ENCODE measurements at regions not wholly inside any gene's neighbourhood (a gene's known extent, or its start where the extent isn't known, plus 50 kb on each side); places are given as distances from the start of the nearest gene placed in this dataset.

GRCh38 chr2:41572154-41572553, 475.7 kb upstream of the PKDCC start:
- TF ChIP-seq CTCF (conservative IDR thresholded peaks at IDR 0.05) (no peak), EZH2 (IDR thresholded peaks at IDR 0.05; ENCODE audit: low read depth) (no peak)

Measured in PC-9 (cell line).